Fibroblast of the aortic adventitia (primary cell): ENCODE measurements at regions not wholly inside any gene's neighbourhood (a gene's known extent, or its start where the extent isn't known, plus 50 kb on each side); places are given as distances from the start of the nearest gene placed in this dataset.
A peak's percentile ranks its signal among the peaks of the same experiment; 100 is the strongest.

Experiments
- DNase-seq: peaks from one replicate; pipeline ENCODE4 v3.0.0-alpha.2; 2010; ENCODE audit warnings: low read depth
- H3K4me3 ChIP-seq: 2 replicates; pipeline ENCODE4 v1.5.1; 2011; ENCODE audit warnings: low read depth, mild to moderate bottlenecking, control low read depth, low read length, moderate library complexity
- CTCF ChIP-seq: IDR thresholded peaks from 2 replicates; pipeline ENCODE4 v1.5.1; 2011; ENCODE audit warnings: mild to moderate bottlenecking, low read length, control low read depth, inconsistent platforms; ENCODE audit not compliant: insufficient read depth

GRCh38 chr1:65510961-65511360, 90.5 kb downstream of the LEPR start:
- TF ChIP-seq CTCF = no peak
- DNase-seq = no peak

GRCh38 chr1:65512383-65512782, 91.9 kb downstream of the LEPR start:
- no peak overlapping the region for H3K4me3 ChIP-seq
- DNase-seq = no peak
- TF ChIP-seq CTCF = no peak

More at GRCh38 chr1:65510961-65511360, 90.5 kb downstream of the LEPR start:
- no peak overlapping the region for H3K4me3 ChIP-seq

- TF ChIP-seq CTCF = no peak
- peak; percentile 32 for DNase-seq
- H3K4me3 ChIP-seq = no peak overlapping the region
These were observed 92.7 kb downstream of the LEPR start for GRCh38 chr1:65512967-65513780.

GRCh38 chr1:65514041-65514440, 93.6 kb downstream of the LEPR start:
- no peak for TF ChIP-seq CTCF
- DNase-seq = peak; percentile 52

GRCh38 chr1:65524931-65525265, 104.4 kb downstream of the LEPR start:
- no peak for DNase-seq
- TF ChIP-seq CTCF = no peak
- peak overlapping the region; percentile 58 for H3K4me3 ChIP-seq

More at GRCh38 chr1:65514041-65514440, 93.6 kb downstream of the LEPR start:
- no peak overlapping the region for H3K4me3 ChIP-seq

- no peak for TF ChIP-seq CTCF
- H3K4me3 ChIP-seq = peak overlapping the region; percentile 58
- DNase-seq = no peak
These were observed 105.0 kb downstream of the LEPR start for GRCh38 chr1:65525266-65526048.
